Thoracic aorta (tissue), 2 donors: ENCODE measurements at regions not wholly inside any gene's neighbourhood (a gene's known extent, or its start where the extent isn't known, plus 50 kb on each side); places are given as distances from the start of the nearest gene placed in this dataset.

ENCODE experiments used
- ATAC-seq: fragments of 150-250 bp; one replicate; pipeline ENCODE4 v1.8.0; 2017; ENCODE audit warnings: low read depth; ENCODE audit not compliant: insufficient number of reproducible peaks, low FRiP score
- DNase-seq: peaks from one replicate; pipeline ENCODE4 v3.0.0-alpha.2; 2020; ENCODE audit warnings: low spot score
- H3K27ac ChIP-seq, 2 donors: fragments of 200-600 bp; sonication (generic); 1 replicate in 1 of 2; 2 replicates in 1 of 2; pipeline ENCODE4 v1.5.1; 2016; ENCODE audit warnings: mild to moderate bottlenecking in 2 of 2, moderate library complexity in 2 of 2
- H3K27me3 ChIP-seq: fragments of 200-600 bp; sonication (generic); replicated peaks from 2 replicates; pipeline ENCODE4 v1.6.0; 2016; ENCODE audit warnings: mild to moderate bottlenecking; ENCODE audit not compliant: insufficient read depth
- H3K36me3 ChIP-seq: fragments of 200-600 bp; sonication (generic); one replicate; pipeline ENCODE4 v1.5.1; 2016
- H3K4me1 ChIP-seq, 2 donors: fragments of 200-600 bp; sonication (generic); 1 replicate in 1 of 2; 2 replicates in 1 of 2; pipeline versions ENCODE4 v1.5.1 to v1.6.0; 2016; ENCODE audit warnings: low read depth in 2 of 2, mild to moderate bottlenecking in 1 of 2; ENCODE audit not compliant: control insufficient read depth in 1 of 2
- H3K4me3 ChIP-seq: fragments of 200-600 bp; sonication (generic); 2 replicates; pipeline ENCODE4 v1.5.1; 2016; ENCODE audit warnings: mild to moderate bottlenecking
- H3K9me3 ChIP-seq: fragments of 200-600 bp; sonication (generic); 2 replicates; pipeline ENCODE4 v1.5.1; 2016
- CTCF ChIP-seq: fragments of 200-600 bp; sonication (generic); IDR thresholded peaks from one replicate; pipeline ENCODE4 v1.5.1; 2019; ENCODE audit warnings: antibody characterized with exemption

- Histone ChIP-seq H3K36me3 (no peaks in the 10 kb centered on the region), H3K27me3 (no peaks in the 10 kb centered on the region), H3K9me3 (no peaks in the 10 kb centered on the region), H3K4me3 (no peak overlapping the region), H3K27ac (no peak overlapping the region), H3K4me1 (no peaks in the 10 kb centered on the region)
- no peak for ATAC-seq
- no peak for TF ChIP-seq CTCF
- no peak for DNase-seq
Observed at GRCh38 chr4:137927972-137928371, 314.2 kb downstream of the SLC7A11 start.

DNA sequence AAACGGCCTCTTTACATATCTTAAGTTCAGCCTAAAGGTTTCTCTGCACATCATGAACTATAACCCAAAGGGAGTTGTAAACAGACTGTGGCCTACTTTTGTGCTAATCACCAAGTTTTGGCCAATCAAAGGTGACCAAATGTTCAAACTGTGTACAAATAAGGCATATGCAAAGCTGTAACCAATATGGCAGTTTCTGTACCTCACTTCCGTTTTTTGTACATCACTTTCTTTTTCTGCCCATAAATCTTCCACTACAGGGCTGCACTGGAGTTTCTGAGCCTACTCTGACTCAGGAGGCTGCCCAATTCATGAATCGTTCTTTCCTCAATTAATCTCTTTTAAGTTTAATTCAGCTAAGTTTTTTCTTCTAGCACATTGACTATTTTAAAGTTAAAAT is 318.7 kb downstream of the SLC7A11 start:
- Histone ChIP-seq H3K27me3 (no peaks in the 10 kb centered on the region), H3K27ac (no peak overlapping the region), H3K9me3 (no peaks in the 10 kb centered on the region), H3K36me3 (no peaks in the 10 kb centered on the region), H3K4me3 (no peak overlapping the region), H3K4me1 (no peaks in the 10 kb centered on the region)
- no peak for DNase-seq
- no peak for ATAC-seq
- no peak for TF ChIP-seq CTCF

- DNase-seq (no peak), ATAC-seq (no peak)
- Histone ChIP-seq H3K27ac (no peak overlapping the region), H3K4me3 (no peak overlapping the region), H3K9me3 (no peaks in the 10 kb centered on the region), H3K27me3 (no peaks in the 10 kb centered on the region), H3K36me3 (no peaks in the 10 kb centered on the region), H3K4me1 (no peaks in the 10 kb centered on the region)
- no peak for TF ChIP-seq CTCF
Observed at GRCh38 chr4:137922721-137923120, 319.4 kb downstream of the SLC7A11 start.

GRCh38 chr4:137909529-137910309 is 332.4 kb downstream of the SLC7A11 start:
- ATAC-seq = no peak

DNA sequence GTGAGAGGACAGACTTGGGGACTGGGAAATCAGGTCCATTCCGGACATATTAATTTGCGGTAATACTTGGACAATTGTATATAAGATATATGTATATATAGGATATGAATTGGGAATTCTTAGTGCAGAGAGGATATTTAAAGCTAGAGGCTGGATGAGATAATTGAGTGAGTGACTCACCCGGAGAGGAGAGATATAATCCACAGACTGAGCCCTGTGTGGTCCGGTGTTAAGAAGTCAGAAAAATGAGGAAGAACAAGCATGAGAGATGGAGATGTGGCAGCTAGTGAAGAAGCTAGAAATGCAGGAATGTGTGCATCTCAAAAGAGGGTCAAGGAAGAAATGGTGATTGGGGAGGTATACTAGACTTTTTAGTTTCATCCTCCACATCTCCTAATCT is 336.2 kb downstream of the SLC7A11 start:
- H3K4me1 ChIP-seq = no peaks in the 10 kb centered on the region
- no peak for DNase-seq
- H3K9me3 ChIP-seq = no peaks in the 10 kb centered on the region
- H3K27ac ChIP-seq = no peak overlapping the region
- no peak for TF ChIP-seq CTCF
- H3K36me3 ChIP-seq = no peaks in the 10 kb centered on the region
- H3K27me3 ChIP-seq = no peaks in the 10 kb centered on the region
- no peak overlapping the region for H3K4me3 ChIP-seq
- no peak for ATAC-seq

More at GRCh38 chr4:137909529-137910309, 332.4 kb downstream of the SLC7A11 start:
- Histone ChIP-seq H3K4me1 (no peaks in the 10 kb centered on the region), H3K27ac (no peak overlapping the region), H3K4me3 (no peak overlapping the region), H3K9me3 (peaks cover 3% of the 10 kb centered on the region), H3K27me3 (no peaks in the 10 kb centered on the region), H3K36me3 (no peaks in the 10 kb centered on the region)
- no peak for TF ChIP-seq CTCF
- no peak for DNase-seq
